Glomerular visceral epithelial cell (primary cell): ENCODE measurements at regions not wholly inside any gene's neighbourhood (a gene's known extent, or its start where the extent isn't known, plus 50 kb on each side); places are given as distances from the start of the nearest gene placed in this dataset.

Source experiments
- DNase-seq: peaks from one replicate; pipeline ENCODE4 v3.0.0-alpha.2; 2016; ENCODE audit errors: extremely low spot score

DNA sequence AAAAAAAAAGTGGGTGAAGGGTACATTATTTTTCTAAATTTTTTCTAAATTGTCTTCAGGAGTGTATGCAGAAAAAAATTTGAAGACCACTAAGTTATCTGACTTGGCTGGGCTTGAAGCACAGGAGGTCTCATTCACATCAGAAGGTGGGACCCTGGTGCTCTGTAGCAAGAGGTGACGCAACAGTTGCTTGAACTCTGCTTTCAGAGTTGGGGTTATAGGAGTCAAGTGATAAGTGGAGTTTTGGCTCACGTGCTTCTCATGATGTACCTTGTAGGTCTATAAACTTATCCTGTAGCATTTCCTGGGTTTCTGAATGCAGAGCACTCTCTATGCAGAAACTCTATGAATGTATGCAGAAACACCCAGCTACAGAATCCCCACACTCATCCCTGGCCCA, 58.5 kb upstream of the FOXC1 start:
- no peak for DNase-seq

DNA sequence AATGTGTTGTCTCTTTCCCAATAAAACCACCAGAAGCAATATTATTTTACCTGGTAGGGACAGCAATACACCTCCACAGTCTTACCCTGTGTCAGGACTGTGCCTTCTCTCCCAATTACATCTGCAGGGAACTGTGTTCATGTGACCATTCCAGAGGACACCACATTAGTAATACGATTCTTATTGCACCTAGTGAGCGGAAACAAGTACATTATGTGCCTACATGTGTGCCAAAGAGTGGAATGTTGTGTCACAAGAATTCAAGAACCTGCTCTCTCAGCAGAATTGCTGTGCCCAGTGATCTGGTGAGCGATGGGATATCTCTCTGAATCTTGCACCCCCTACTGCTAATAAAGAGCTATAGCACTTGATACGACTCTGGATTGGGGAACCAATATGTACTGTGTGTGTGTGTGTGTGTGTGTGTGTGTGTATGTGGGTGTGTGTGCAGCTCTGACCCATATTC, 57.4 kb upstream of the FOXC1 start:
- DNase-seq: no peak

DNA sequence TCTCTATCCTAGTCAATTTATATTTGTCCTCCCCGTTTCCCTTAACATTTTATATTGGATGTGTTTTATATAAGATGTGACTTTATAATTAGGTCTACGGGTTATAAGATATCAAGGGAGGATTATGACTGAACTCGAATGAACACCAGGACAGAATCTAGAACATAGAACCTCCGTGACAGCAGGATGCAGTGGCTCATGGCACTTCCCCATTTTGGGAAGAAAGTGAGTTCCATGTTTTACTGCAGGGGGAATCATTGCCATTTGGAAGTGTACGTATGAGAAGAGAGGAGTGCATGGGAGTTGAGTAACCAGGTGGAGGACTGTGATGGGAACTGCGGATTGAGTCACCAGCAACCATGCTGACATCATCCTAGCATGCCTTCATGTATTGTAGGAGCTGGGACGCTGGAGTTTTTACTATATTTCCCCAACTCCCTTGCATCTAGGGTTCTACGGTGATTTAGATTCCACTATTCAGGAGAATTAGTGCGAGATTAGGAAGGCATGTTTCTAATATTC, 56.1 kb upstream of the FOXC1 start:
- no peak for DNase-seq

DNA sequence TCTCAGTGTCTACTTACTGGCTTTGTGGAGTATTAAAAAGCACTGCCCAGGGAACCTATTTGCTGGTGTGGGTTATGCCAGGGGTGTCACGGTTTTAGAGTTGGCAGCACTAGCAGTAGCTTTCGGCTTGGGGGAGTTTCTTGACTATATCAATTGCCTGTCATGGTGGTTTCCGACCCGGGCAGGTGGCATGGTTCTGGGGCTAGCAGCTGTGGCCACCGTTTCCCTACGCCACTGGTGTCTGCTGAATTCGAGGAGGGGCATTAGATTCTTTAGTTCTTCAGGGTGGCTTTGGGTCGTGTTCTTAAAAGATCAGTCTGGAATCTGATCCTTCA, 55.6 kb upstream of the FOXC1 start:
- no peak for DNase-seq

DNA sequence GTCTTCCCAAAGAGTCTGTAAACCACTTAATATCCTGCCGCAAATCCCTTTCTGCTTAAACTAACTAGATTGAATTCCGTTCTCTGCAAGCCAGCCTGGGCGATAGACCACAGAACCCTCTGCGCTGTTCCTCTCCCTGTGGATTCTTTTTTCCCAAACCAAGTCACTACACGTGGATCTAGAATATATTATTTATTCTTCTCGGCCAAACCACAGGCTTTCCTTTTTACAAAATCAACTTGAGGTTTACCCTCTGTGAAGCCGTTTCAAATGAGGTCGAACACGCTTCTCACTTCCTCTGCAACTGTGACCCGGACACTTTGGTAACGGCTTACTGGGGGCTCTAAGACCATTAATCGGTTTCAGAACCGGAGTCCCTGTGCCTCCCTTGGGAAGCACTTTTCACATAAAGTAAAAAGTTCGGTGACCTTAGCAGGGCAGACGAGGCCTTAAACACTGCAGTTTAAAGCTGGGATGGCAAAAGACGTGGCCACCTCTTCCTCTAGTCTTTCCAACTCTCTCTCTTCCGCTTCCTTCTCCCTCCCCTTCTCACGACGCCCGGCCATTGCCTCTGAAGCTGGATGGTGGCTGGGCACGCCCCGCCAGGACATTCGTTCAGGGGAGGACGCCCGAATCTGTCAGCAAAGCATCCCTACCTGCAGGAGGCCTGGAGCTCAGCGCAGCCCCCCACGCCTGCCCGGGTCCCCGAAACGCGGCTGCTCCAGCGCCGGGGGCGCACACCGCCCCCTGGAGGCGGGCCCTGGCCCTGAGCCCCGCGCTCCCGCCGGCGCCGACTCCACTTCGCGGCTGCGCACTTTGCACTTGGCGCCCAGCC, 55.0 kb upstream of the FOXC1 start:
- peak; percentile 20 for DNase-seq

DNA sequence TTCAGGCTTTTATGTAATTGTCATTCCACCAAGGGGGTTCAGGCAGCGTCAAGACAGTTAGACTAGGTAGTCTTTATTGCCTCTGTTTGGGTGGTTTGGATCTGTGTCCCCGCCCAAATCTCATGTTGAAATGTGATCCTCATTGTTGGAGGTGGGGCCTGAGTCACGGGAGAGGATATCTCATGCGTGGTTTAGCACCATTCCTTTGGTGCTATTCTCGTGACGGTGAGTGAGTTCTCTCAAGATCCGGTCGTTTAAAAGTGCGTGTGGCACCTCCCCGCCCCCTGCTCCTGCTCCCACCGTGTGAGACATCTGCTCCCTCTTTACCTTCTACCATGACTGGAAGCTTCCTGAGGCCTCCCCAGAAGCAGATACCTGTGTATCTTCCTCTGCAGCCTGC, 51.3 kb upstream of the FOXC1 start:
- DNase-seq: peak; percentile 25
